ENCODE measurements at regions not wholly inside any gene's neighbourhood (a gene's known extent, or its start where the extent isn't known, plus 50 kb on each side); places are given as distances from the start of the nearest gene placed in this dataset.

DNA sequence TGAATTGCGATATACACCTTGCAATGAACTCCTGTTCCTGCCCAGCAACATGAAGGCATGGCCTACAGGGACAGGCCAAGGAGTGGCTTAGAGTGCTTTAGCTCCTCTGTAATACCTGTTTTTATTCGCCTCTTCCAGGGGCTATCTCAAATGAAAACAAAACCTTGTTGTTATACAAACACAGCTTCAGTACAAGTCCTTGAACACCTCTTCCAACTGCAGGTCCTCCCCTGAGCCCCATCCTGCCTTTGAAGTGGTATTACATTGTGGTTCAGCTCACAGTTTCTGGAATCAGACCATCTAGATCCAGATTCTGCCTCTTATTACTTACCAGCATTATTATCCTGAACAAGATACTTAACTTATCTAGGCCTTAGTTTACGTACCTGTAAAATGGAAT lies 83.0 kb upstream of the HNRNPA3 start:
- CTCF ChIA-PET: no interaction called here
- no peak for DNase-seq (ENCODE audit: low read depth, low spot score)

DNA sequence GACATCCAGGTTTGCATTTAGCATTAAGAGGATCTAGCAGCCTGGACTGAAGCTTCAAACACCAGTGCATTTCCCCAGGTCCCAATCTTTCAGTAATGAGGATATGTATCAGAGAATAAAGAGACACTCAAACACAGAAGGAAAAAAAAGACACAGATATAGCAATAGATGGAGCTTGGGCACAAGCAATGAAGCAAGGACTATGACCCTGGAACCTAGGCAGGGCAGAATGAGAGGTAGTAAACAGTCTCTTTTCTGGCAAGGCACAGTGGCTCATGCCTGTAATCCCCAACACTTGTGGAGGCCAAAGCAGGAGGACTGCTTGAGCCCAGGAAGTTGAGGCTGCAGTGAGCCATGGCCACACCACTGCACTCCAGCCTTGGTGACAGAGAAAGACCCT lies 80.7 kb upstream of the HNRNPA3 start:
- POLR2A ChIA-PET: no interaction called here
- TF ChIP-seq, protein P1, sequence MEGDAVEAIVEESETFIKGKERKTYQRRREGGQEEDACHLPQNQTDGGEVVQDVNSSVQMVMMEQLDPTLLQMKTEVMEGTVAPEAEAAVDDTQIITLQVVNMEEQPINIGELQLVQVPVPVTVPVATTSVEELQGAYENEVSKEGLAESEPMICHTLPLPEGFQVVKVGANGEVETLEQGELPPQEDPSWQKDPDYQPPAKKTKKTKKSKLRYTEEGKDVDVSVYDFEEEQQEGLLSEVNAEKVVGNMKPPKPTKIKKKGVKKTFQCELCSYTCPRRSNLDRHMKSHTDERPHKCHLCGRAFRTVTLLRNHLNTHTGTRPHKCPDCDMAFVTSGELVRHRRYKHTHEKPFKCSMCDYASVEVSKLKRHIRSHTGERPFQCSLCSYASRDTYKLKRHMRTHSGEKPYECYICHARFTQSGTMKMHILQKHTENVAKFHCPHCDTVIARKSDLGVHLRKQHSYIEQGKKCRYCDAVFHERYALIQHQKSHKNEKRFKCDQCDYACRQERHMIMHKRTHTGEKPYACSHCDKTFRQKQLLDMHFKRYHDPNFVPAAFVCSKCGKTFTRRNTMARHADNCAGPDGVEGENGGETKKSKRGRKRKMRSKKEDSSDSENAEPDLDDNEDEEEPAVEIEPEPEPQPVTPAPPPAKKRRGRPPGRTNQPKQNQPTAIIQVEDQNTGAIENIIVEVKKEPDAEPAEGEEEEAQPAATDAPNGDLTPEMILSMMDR (IDR thresholded peaks at IDR 0.05; ENCODE audit: insufficient read depth, low read length, missing control alignments): no peak
- CTCF ChIA-PET: interaction anchor here (1.8 kb wide), 1 partner anchor 17 kb away, joined by 5 read pairs; no protein-coding TSS in a partner anchor
- H3K4me3 ChIP-seq (ENCODE audit: low read depth, low read length): no peak overlapping the region
- no peak for DNase-seq (ENCODE audit: low read depth, low spot score)

More for the DNA sequence above, 83.0 kb upstream of the HNRNPA3 start:
- TF ChIP-seq, protein P1 (IDR thresholded peaks at IDR 0.05; ENCODE audit: insufficient read depth, low read length, missing control alignments): no peak
- POLR2A ChIA-PET: no interaction called here
- no peak overlapping the region for H3K4me3 ChIP-seq (ENCODE audit: low read depth, low read length)

DNA sequence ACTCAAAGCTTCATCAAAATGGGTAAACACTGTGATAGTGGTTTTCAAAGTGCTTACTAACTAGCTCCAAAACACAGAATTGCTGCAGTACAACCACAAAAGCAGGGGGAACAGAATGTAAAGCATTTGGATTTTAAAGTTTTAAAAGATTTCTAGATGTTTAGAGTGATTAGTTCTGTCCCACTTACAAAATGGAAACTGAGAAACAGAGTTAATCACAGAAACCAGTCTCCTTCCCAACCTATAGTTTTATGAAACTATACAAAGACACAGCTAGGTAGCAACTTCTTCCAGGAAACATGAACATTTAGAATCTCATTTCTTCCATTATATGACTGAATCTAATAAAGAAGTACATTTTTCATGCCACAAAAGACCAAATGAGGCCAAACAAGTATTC lies 73.8 kb upstream of the HNRNPA3 start:
- TF ChIP-seq, protein P1 (IDR thresholded peaks at IDR 0.05; ENCODE audit: insufficient read depth, low read length, missing control alignments): no peak
- ChIA-PET POLR2A (no interaction called here), CTCF (interaction anchor here (3.8 kb wide), 1 partner anchor 10 kb away, joined by 25 read pairs; no protein-coding TSS in a partner anchor)
- no peak for DNase-seq (ENCODE audit: low read depth, low spot score)
- H3K4me3 ChIP-seq (ENCODE audit: low read depth, low read length): no peak overlapping the region

DNA sequence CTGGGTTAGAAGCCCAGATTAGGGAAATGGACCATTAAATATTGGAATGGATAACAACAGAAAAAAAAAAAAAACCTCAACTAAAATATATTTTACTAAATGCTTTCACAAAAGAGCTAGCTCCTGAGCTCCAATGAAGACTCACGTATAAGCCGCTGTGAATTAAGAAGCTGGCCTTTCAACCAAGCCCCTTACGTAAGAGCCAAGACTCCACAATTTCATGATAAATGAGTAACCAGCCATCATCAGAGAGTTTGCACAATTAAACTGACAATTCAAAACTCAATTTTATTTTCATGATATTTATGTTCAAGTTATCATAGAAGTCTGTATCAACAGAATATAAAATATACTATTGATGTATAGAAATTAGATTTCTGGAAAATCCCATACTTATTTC lies 70.7 kb upstream of the HNRNPA3 start:
- ChIA-PET POLR2A (no interaction called here), CTCF (interaction anchor here (0.8 to 2.8 kb wide), 4 partner anchors 20 to 1032 kb away, joined by 3 to 10 read pairs (median 5); no protein-coding TSS in a partner anchor)
- no peak overlapping the region for H3K4me3 ChIP-seq (ENCODE audit: low read depth, low read length)
- TF ChIP-seq, protein P1 (IDR thresholded peaks at IDR 0.05; ENCODE audit: insufficient read depth, low read length, missing control alignments): no peak
- DNase-seq (ENCODE audit: low read depth, low spot score): no peak

DNA sequence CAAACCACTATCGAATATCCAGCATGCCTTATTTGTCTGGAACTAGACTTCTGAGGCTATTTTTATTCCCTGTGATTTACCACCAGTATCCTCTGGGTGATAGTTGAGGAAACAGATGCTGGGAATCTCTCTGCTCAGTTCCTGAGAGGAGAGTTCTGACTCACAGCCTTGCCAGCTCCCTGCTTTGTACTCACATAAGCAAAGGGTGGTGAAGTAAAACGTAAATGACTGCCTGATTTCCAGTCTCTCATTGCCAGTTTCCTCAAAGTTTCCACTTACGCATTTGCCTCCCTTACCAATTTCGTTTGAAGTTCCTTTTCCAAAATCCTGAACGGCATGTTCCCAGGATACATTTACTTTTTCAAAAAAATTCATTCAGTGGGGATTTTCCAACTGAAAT lies 69.2 kb upstream of the HNRNPA3 start:
- no peak overlapping the region for H3K4me3 ChIP-seq (ENCODE audit: low read depth, low read length)
- peak; percentile 44 for DNase-seq (ENCODE audit: low read depth, low spot score)
- TF ChIP-seq, protein P1 (IDR thresholded peaks at IDR 0.05; ENCODE audit: insufficient read depth, low read length, missing control alignments): no peak
- CTCF ChIA-PET: interaction anchor here (0.9 to 2.8 kb wide), 8 partner anchors 18 to 1032 kb away, joined by 3 to 10 read pairs (median 6); no protein-coding TSS in a partner anchor
- POLR2A ChIA-PET: no interaction called here

DNA sequence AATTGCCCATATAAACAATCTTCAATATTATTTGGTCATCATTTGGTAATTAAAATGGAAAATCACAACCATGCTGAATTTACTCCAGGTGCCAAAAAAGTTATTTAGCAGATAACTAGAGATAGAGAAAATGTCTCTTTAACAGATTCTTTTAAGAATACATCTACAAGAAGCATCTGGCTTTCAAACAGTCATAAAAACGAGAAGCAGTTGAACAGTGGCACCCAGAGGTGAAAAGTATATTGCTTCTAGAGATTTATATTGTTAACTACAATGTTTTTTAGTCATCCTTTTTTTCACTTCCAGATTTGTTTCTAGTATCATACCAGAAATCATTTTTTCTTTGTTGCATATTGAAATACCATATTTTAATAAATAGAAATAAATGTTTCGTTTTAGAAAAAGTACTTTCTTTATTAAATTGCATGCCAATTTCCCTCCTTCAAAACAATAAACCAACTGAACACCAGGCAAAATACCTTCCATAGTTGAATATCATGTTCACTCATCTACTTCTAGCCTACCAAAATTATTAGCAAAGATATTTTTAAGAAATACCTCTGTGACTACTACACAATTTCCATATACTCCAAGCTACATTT lies 65.4 kb upstream of the HNRNPA3 start:
- peak; percentile 29 for DNase-seq (ENCODE audit: low read depth, low spot score)
- ChIA-PET POLR2A (no interaction called here), CTCF (interaction anchor here (0.7 to 6.1 kb wide), 24 partner anchors 9 to 1043 kb away, joined by 3 to 151 read pairs (median 6); partner anchors contain the start of genes HOXD10, HOXD8 and HOXD9)
- no peak overlapping the region for H3K4me3 ChIP-seq (ENCODE audit: low read depth, low read length)
- TF ChIP-seq, protein P1 (IDR thresholded peaks at IDR 0.05; ENCODE audit: insufficient read depth, low read length, missing control alignments): peak; percentile 45

Data from AG04449 (cell line).